LNCAP (cell line): ENCODE measurements at regions not wholly inside any gene's neighbourhood (a gene's known extent, or its start where the extent isn't known, plus 50 kb on each side); places are given as distances from the start of the nearest gene placed in this dataset.

ENCODE experiments used
- CTCF ChIP-seq: fragments of 450-650 bp; IDR thresholded peaks from 2 replicates; pipeline ENCODE4 v1.5.1; 2017; ENCODE audit warnings: mild to moderate bottlenecking

GRCh38 chr9:22389271-22389670, 57.4 kb upstream of the DMRTA1 start:
- TF ChIP-seq CTCF: no peak

GRCh38 chr9:22392523-22392922, 54.1 kb upstream of the DMRTA1 start:
- no peak for TF ChIP-seq CTCF

- TF ChIP-seq CTCF: no peak
Observed at GRCh38 chr9:22395687-22396141, 50.9 kb upstream of the DMRTA1 start.
